Testis (tissue), 2 donors: ENCODE measurements at regions not wholly inside any gene's neighbourhood (a gene's known extent, or its start where the extent isn't known, plus 50 kb on each side); places are given as distances from the start of the nearest gene placed in this dataset.
"Not testable (repeated sequence)": the region's sequence is repeated elsewhere in the genome, so short reads cannot be mapped to it uniquely, and the experiment has no call there.

Experiments
- DNase-seq: peaks from one replicate; pipeline ENCODE4 v3.0.0-alpha.2; 2019
- H3K27ac ChIP-seq, 2 donors: fragments of 200-600 bp; sonication (generic); one replicate each; pipeline ENCODE4 v1.5.1; 2019
- H3K27me3 ChIP-seq: fragments of 200-600 bp; sonication (generic); one replicate; pipeline ENCODE4 v1.5.1; 2019
- H3K36me3 ChIP-seq: fragments of 200-600 bp; sonication (generic); one replicate; pipeline ENCODE4 v1.5.1; 2017; ENCODE audit warnings: low read depth; ENCODE audit errors: missing control alignments
- H3K4me1 ChIP-seq: fragments of 200-600 bp; sonication (generic); one replicate; pipeline ENCODE4 v1.5.1; 2019
- H3K4me3 ChIP-seq, 2 donors: fragments of 200-600 bp; sonication (generic); one replicate each; pipeline ENCODE4 v1.5.1; 2017 to 2019
- H3K9me3 ChIP-seq: fragments of 200-600 bp; sonication (generic); one replicate; pipeline ENCODE4 v1.5.1; 2017
- POLR2A ChIP-seq: fragments of 450-650 bp; IDR thresholded peaks from one replicate; pipeline ENCODE4 v1.6.1; 2017; ENCODE audit warnings: antibody characterized with exemption, mild to moderate bottlenecking, moderate library complexity
- WGBS, 2 donors: methylation state at CpG; one replicate each; pipeline ENCODE4 v1.1.5; 2018; 5-methylcytosine and 5-hydroxymethylcytosine counted together
- intact Hi-C: fragments of 100-400 bp; cut with DNase I; formaldehyde crosslinking; loops from one replicate; pipeline ENCODE4 v1.15.1; 2023; ENCODE audit warnings: low total_unique reads
- TF ChIP-seq, protein P1 (sequence below), 3 experiments: fragments of 450-650 bp in 2 of 3; fragments of 200-600 bp in 1 of 3; sonication (generic) in 1 of 3; IDR thresholded peaks; one replicate each; pipeline ENCODE4 v1.5.1; 2016 to 2019; ENCODE audit warnings: antibody characterized with exemption in 3 of 3, mild to moderate bottlenecking in 2 of 3, moderate library complexity in 1 of 3

DNA sequence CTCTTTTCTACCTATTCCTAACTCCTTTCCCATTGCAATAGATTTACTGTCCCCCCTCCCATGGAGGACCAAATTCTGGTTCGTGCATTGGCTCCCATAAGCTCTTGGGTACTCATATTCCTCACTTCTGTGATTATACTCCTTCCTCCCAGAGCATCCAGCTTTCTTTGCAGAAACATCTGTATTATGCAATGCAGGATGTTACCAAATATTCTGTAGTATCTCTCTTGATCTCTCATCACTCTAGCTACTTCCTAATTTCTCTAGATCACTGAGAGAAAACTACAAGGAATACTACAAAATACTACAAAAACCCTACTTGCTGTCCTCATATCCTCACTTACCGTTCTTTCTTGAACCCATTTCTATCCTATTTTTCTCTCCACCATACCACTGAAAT, 395.9 kb upstream of the HS3ST1 start:
- Histone ChIP-seq H3K4me1 (no peaks in the 10 kb centered on the region), H3K9me3 (no peaks in the 10 kb centered on the region), H3K27me3 (no peaks in the 10 kb centered on the region), H3K36me3 (no peaks in the 10 kb centered on the region), H3K27ac (no peak overlapping the region), H3K4me3 (no peak overlapping the region)
- TF ChIP-seq, protein P1, sequence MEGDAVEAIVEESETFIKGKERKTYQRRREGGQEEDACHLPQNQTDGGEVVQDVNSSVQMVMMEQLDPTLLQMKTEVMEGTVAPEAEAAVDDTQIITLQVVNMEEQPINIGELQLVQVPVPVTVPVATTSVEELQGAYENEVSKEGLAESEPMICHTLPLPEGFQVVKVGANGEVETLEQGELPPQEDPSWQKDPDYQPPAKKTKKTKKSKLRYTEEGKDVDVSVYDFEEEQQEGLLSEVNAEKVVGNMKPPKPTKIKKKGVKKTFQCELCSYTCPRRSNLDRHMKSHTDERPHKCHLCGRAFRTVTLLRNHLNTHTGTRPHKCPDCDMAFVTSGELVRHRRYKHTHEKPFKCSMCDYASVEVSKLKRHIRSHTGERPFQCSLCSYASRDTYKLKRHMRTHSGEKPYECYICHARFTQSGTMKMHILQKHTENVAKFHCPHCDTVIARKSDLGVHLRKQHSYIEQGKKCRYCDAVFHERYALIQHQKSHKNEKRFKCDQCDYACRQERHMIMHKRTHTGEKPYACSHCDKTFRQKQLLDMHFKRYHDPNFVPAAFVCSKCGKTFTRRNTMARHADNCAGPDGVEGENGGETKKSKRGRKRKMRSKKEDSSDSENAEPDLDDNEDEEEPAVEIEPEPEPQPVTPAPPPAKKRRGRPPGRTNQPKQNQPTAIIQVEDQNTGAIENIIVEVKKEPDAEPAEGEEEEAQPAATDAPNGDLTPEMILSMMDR (IDR thresholded peaks at IDR 0.05), result no peak
- DNase-seq, result no peak
- intact Hi-C loops, result no loop called here
- 80 to 83% methylated on average over 2 of the region's 2 CpGs for WGBS, 2 donors

DNA sequence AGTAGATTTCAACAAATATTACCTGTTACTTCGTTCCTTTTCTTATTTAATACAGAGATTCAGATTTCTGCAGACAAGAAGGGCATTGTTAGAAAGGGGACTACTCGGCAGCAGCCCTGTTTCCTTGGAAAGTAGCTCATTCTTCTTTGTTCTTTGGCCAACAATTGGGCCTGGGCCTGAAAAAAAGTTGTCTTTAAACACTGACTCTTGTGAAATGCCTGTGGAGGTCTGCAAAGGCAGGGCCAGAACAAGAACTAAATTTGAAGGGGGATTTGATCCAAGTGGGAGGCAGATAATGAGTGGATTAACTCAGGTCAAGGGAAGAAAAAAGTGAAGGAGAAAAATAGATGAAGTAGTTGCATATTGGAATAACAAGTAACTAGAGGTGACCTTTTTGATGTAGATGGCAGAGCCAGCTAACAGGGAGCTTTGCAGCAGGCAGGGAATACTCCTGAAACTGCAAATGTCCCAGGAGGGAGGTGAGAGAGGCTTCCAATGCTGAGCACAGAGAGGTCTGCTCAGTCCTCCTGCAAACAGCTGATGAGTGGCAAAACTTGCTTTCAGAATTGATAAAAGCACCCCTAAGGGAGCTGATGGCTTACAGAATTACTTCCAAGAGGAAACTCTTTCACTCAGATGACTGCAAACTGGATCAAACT, 393.2 kb upstream of the HS3ST1 start:
- DNase-seq, result no peak
- Histone ChIP-seq H3K27me3 (no peaks in the 10 kb centered on the region), H3K9me3 (no peaks in the 10 kb centered on the region), H3K27ac (no peak overlapping the region), H3K36me3 (no peaks in the 10 kb centered on the region), H3K4me3 (no peak overlapping the region), H3K4me1 (no peaks in the 10 kb centered on the region)
- intact Hi-C loops, result no loop called here
- WGBS, 2 donors, result 57 to 61% methylated on average over 2 of the region's 2 CpGs
- TF ChIP-seq, protein P1 (IDR thresholded peaks at IDR 0.05), result no peak
- TF ChIP-seq POLR2A, result no peak

DNA sequence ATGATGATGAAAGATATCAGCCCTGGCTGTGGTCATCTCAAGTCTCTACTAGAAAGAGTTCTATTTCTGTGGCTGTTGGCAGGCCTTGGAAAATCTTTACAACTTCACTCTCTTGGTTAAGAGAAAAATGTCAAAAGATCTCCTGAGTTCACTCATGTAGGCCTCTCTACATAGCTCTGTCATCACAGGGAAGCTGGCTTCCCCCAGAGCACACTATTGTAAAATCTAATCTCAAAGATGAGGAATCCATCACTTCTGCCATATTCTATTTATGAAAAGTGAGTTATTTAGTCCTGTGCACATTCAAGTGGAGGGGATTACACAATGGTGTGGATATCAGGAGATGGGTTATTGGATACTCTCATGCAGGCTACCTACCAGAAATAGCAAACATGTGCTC, 388.4 kb upstream of the HS3ST1 start:
- no peaks in the 10 kb centered on the region for H3K27me3 ChIP-seq
- no peaks in the 10 kb centered on the region for H3K4me1 ChIP-seq
- TF ChIP-seq, protein P1 (IDR thresholded peaks at IDR 0.05), result no peak
- TF ChIP-seq POLR2A, result no peak
- intact Hi-C loops, result no loop called here
- H3K4me3 ChIP-seq, result no peak overlapping the region
- no peak for DNase-seq
- H3K27ac ChIP-seq, result no peak overlapping the region
- no peaks in the 10 kb centered on the region for H3K9me3 ChIP-seq
- H3K36me3 ChIP-seq, result no peaks in the 10 kb centered on the region

DNA sequence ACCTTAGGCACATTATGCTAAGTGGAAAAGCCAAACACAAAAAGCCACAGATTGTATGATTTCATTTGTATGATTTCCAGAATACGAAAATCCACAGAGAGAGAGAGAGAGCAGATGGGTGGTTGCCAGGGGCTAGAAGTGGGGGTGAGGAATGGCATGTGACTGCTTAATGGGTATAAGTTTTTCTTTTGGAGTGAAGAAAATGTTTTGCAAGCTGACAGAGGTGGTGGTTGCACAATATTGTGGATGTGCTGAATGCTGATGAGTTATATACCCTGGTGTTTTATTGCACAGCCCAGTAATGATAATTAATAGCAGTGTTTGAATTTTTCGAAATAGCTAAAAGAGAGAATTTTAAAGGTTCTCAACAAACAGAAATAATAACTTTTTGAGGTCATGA, 386.1 kb upstream of the HS3ST1 start:
- intact Hi-C loops, result no loop called here
- DNase-seq, result no peak
- TF ChIP-seq POLR2A, result no peak
- TF ChIP-seq, protein P1 (IDR thresholded peaks at IDR 0.05), result no peak
- Histone ChIP-seq H3K36me3 (no peaks in the 10 kb centered on the region), H3K27ac (no peak overlapping the region), H3K4me1 (no peaks in the 10 kb centered on the region), H3K4me3 (no peak overlapping the region), H3K27me3 (no peaks in the 10 kb centered on the region), H3K9me3 (no peaks in the 10 kb centered on the region)
- 80 to 86% methylated on average over 2 of the region's 2 CpGs for WGBS, 2 donors

DNA sequence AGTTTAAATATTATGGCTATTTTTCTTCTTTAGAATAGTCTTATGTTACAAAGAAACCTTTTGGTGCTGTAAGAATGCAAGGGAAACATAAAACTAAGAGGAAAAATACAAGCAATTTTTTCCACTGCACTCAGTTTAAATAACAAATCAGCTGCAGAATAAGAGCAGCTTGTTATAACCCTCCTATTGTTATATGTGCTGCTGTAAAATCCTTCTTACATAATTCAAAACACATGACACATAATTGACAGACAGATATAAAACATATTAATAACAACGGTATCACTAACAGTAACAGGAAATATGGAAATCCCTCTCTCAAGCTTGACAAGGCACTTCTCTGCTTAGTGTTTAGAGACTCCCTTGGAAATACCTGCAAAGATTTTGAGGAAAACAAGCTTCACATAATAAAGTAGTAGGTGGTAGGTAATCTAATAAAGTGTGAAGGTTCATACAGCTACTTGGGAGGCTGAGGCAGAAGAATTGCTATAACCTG, 385.3 kb upstream of the HS3ST1 start:
- TF ChIP-seq, protein P1 (IDR thresholded peaks at IDR 0.05), result no peak
- no peak for TF ChIP-seq POLR2A
- no peaks in the 10 kb centered on the region for H3K4me1 ChIP-seq
- no peak for DNase-seq
- H3K27ac ChIP-seq, result no peak overlapping the region
- no peaks in the 10 kb centered on the region for H3K36me3 ChIP-seq
- intact Hi-C loops, result no loop called here
- no peaks in the 10 kb centered on the region for H3K9me3 ChIP-seq
- WGBS, 2 donors, result 66 to 71% methylated on average over 1 of the region's 1 CpG
- no peaks in the 10 kb centered on the region for H3K27me3 ChIP-seq
- H3K4me3 ChIP-seq, result no peak overlapping the region

DNA sequence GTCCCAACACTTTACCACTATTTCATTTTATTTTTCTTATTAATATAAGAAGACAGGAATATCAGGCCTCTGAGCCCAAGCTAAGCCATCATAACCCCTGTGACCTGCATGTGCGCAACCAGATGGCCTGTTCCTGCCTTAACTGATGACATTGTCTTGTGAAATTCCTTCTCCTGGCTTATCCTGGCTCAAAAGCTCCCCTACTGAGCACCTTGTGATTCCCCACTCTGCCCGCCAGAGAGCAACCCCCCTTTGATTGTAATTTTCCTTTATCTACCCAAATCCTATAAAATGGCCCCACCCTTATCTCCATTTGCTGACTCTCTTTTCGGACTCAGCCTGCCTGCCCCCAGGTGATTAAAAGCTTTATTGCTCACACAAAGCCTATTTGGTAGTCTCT, 382.8 kb upstream of the HS3ST1 start:
- H3K4me1 ChIP-seq, H3K36me3 ChIP-seq, H3K27me3 ChIP-seq, DNase-seq, H3K4me3 ChIP-seq, intact Hi-C loops, H3K9me3 ChIP-seq, H3K27ac ChIP-seq: not testable (repeated sequence)
- 94 to 97% methylated on average over 3 of the region's 3 CpGs for WGBS, 2 donors
